ENCODE measurements at regions not wholly inside any gene's neighbourhood (a gene's known extent, or its start where the extent isn't known, plus 50 kb on each side); places are given as distances from the start of the nearest gene placed in this dataset.

DNA sequence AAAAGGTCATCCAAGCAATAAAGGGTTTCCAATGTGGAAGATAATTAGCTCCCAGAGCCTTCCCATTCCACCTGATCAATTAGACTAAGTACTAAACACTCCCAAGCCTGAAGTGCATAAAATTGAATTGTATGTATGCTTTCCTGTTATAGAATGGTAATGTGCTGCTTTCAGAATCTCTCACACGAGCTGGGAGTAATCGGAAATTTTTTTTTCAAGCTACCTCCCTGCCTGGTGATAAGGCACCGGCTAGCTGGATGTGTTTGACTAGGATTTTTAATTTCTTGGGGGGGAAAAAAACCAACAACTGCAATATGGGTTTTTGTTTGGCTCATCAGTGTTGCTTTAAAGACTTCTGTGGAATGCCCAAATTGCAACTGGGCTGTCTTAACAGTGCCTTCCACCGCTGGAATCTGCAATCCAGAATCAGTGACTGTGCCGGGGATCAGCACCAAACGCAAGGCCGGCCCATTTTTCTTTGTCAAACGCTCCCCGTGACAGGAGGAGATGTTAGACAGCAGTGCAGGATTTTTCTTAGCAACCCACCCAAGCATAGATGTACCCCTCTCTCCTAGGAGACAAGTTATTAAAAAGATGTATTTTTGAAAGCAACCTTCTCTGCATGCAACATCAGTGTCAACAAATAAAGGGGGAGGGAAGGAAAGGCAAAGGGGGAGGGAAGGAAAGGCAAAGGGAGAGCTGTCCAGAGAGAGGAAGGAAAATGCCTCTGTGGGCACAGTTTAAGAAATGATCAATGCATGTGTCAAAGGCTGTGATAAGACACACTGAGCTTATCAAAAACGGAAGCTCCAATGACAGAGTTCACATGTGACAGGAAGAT, 387.2 kb downstream of the NPIPA8 start:
- no peak overlapping the region for H3K27ac ChIP-seq (ENCODE audit: low read depth, low read length)
- H3K9ac ChIP-seq (ENCODE audit: low read length), result no peak overlapping the region

DNA sequence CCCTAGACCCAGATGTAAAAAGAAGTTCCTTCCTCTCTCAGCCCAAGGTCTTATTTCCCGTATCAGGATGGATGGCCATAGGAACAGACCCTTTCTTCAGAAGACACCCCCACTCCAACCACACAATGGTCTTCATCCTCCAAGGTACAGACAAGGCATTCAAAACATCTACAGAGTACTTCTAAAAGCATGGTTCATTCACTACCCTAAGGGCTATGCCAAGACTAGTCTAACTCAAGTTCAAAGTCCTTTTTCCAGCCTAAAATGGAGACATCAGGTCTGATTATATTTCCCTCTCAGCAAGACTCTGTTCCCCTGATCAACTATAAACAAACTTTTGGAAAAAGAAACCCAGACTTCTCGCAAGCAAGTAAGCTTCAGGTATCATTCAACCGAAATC, 388.9 kb downstream of the NPIPA8 start:
- H3K4me1 ChIP-seq (ENCODE audit: insufficient read depth, low read length), result no peaks in the 10 kb centered on the region
- no peaks in the 10 kb centered on the region for H3K9me3 ChIP-seq (ENCODE audit: low read length)
- no peak overlapping the region for H3K9ac ChIP-seq (ENCODE audit: low read length)
- H3K36me3 ChIP-seq (ENCODE audit: insufficient read depth, low read length), result no peaks in the 10 kb centered on the region
- H3K27ac ChIP-seq (ENCODE audit: low read depth, low read length), result no peak overlapping the region
- H3K4me3 ChIP-seq (ENCODE audit: low read depth in 1 of 2, low read length in 2 of 2), result no peak overlapping the region
- no peaks in the 10 kb centered on the region for H3K27me3 ChIP-seq (ENCODE audit: control insufficient read depth in 1 of 2, insufficient read depth in 2 of 2, low read length in 2 of 2)

More for the DNA sequence above, 387.2 kb downstream of the NPIPA8 start:
- Histone ChIP-seq H3K27me3 (ENCODE audit: control insufficient read depth in 1 of 2, insufficient read depth in 2 of 2, low read length in 2 of 2) (no peaks in the 10 kb centered on the region), H3K4me3 (ENCODE audit: low read depth in 1 of 2, low read length in 2 of 2) (no peak overlapping the region), H3K9me3 (ENCODE audit: low read length) (no peaks in the 10 kb centered on the region), H3K4me1 (ENCODE audit: insufficient read depth, low read length) (no peaks in the 10 kb centered on the region), H3K36me3 (ENCODE audit: insufficient read depth, low read length) (no peaks in the 10 kb centered on the region)

DNA sequence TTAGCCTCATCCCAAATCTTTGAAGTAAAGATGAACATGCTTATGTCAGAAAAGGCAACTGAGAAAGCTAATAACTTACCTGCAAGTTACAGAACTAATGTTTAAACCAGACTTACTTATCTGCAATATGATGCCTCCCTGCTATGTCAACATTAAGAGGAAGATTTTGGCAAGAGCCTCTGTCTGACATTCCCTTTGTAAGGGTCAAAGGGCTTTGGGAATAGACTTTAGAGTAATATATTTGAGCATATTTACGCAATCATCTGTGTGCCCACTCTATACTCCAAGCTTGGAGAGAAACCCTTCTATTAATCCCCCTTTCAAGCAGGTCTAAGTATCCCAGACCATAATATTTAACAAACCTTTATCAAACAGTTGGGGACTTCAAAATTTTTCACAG, 389.4 kb downstream of the NPIPA8 start:
- no peaks in the 10 kb centered on the region for H3K36me3 ChIP-seq (ENCODE audit: insufficient read depth, low read length)
- no peak overlapping the region for H3K4me3 ChIP-seq (ENCODE audit: low read depth in 1 of 2, low read length in 2 of 2)
- no peaks in the 10 kb centered on the region for H3K27me3 ChIP-seq (ENCODE audit: control insufficient read depth in 1 of 2, insufficient read depth in 2 of 2, low read length in 2 of 2)

DNA sequence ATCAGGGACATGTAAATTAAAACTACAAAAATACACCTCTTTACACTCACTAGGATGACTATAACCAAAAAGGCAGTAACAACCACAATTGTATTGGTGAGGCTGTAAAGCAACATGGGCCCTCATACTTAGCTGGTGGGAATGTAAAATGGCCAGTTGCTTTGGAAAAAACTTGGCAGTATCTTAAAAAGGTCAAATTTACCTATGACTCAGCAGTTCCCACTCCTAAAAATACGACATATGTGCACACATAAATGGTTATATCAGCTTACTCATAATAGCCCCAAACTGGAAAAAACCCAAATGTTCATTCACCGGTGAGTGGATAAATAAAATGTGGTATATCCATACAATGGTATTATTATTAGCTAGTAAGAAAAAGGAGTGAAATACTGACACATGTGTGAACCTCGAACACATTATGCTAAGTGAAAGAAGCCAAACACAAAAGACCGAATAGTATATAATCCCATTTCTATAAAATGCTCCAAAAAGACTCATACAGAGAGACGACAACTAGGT, 391.4 kb downstream of the NPIPA8 start:
- H3K9me3 ChIP-seq (ENCODE audit: low read length), result no peaks in the 10 kb centered on the region
- H3K27me3 ChIP-seq (ENCODE audit: control insufficient read depth in 1 of 2, insufficient read depth in 2 of 2, low read length in 2 of 2), result no peaks in the 10 kb centered on the region
- H3K27ac ChIP-seq (ENCODE audit: low read depth, low read length), result no peak overlapping the region
- H3K4me1 ChIP-seq (ENCODE audit: insufficient read depth, low read length), result no peaks in the 10 kb centered on the region
- H3K4me3 ChIP-seq (ENCODE audit: low read depth in 1 of 2, low read length in 2 of 2), result no peak overlapping the region
- H3K36me3 ChIP-seq (ENCODE audit: insufficient read depth, low read length), result no peaks in the 10 kb centered on the region
- no peak overlapping the region for H3K9ac ChIP-seq (ENCODE audit: low read length)

More for the DNA sequence above, 389.4 kb downstream of the NPIPA8 start:
- H3K27ac ChIP-seq (ENCODE audit: low read depth, low read length), result no peak overlapping the region
- no peaks in the 10 kb centered on the region for H3K4me1 ChIP-seq (ENCODE audit: insufficient read depth, low read length)
- H3K9me3 ChIP-seq (ENCODE audit: low read length), result no peaks in the 10 kb centered on the region
- no peak overlapping the region for H3K9ac ChIP-seq (ENCODE audit: low read length)

DNA sequence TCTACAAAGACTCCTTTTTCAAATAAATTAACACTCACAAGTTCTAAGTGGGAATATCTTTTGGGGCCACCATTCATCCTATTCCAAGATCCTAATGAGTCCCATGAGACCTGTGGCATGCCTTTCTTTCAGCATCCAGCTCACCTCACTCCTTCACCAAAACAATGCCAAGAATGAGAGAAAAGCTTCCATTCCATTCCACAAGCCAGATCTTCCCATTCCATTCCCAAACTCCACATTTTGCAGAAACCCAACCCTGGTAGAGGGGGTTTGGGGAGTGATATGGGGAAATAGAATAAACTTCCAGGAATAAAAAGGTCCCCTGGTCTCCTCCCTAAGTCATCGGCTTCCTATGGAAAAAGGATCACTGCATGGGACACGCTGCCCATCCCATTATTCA, 392.2 kb downstream of the NPIPA8 start:
- H3K4me1 ChIP-seq (ENCODE audit: insufficient read depth, low read length), result no peaks in the 10 kb centered on the region
- H3K4me3 ChIP-seq (ENCODE audit: low read depth in 1 of 2, low read length in 2 of 2), result no peak overlapping the region
- no peaks in the 10 kb centered on the region for H3K27me3 ChIP-seq (ENCODE audit: control insufficient read depth in 1 of 2, insufficient read depth in 2 of 2, low read length in 2 of 2)
- no peaks in the 10 kb centered on the region for H3K9me3 ChIP-seq (ENCODE audit: low read length)
- no peak overlapping the region for H3K27ac ChIP-seq (ENCODE audit: low read depth, low read length)
- no peaks in the 10 kb centered on the region for H3K36me3 ChIP-seq (ENCODE audit: insufficient read depth, low read length)
- H3K9ac ChIP-seq (ENCODE audit: low read length), result no peak overlapping the region

DNA sequence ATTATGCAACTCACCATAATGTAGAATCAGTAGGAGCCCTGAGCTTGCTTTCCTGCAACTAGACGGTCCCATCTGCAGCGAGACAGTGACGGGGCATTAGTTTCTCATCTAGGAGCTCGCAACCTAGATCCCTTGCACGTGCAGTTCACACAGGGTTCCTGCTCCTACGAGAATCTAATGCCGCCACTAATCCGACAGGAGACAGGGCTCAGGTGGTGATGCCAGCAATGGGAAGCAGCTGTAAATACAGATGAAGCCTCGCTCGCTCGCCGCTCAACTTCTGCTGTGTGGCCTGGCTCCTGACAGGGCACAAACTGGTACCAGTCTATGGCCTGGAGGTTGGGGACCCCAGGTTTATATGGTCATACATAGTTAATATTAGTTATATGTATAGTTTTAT, 394.5 kb downstream of the NPIPA8 start:
- Histone ChIP-seq H3K9me3 (ENCODE audit: low read length) (no peaks in the 10 kb centered on the region), H3K27me3 (ENCODE audit: control insufficient read depth in 1 of 2, insufficient read depth in 2 of 2, low read length in 2 of 2) (no peaks in the 10 kb centered on the region), H3K4me1 (ENCODE audit: insufficient read depth, low read length) (no peaks in the 10 kb centered on the region), H3K4me3 (ENCODE audit: low read depth in 1 of 2, low read length in 2 of 2) (no peak overlapping the region), H3K36me3 (ENCODE audit: insufficient read depth, low read length) (no peaks in the 10 kb centered on the region), H3K9ac (ENCODE audit: low read length) (no peak overlapping the region), H3K27ac (ENCODE audit: low read depth, low read length) (no peak overlapping the region)

DNA sequence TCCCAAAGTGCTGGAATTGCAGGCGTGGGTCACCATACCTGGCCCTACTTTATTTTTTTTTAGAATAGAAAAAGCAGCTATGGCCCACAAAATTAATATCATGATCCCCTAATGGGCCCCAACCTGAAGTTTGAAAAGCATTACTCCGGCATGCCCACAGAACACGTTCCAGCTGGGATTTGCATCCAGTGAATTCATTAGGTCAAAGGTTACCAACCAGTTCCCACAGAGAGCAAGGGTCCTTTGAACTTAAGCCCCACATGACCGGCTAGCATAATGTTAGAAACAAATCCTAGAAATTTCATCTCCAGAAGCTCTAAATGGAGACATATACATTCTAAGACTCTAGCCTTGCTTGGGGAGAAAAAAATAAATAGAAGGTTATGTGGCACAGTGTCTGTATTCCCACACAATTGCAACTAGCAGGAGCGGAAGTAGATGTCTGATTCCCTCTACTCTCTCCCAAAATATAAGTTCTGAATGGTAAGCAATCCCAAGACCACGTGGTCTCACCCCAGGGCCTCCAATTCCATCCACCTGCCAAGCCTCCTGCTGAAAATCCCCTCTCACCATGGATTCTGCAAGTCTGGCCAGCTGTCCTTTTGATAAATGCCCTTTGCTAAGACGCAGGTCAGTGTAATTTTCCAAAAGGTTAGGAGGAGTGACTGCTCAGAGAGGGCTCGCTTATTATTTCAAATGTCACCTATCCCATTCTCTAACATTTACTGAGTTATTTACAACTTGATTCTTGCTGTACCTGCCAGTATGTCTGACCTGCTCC, 395.8 kb downstream of the NPIPA8 start:
- no peaks in the 10 kb centered on the region for H3K9me3 ChIP-seq (ENCODE audit: low read length)
- H3K27me3 ChIP-seq (ENCODE audit: control insufficient read depth in 1 of 2, insufficient read depth in 2 of 2, low read length in 2 of 2), result no peaks in the 10 kb centered on the region
- H3K4me3 ChIP-seq (ENCODE audit: low read depth in 1 of 2, low read length in 2 of 2), result no peak overlapping the region
- H3K36me3 ChIP-seq (ENCODE audit: insufficient read depth, low read length), result no peaks in the 10 kb centered on the region
- no peaks in the 10 kb centered on the region for H3K4me1 ChIP-seq (ENCODE audit: insufficient read depth, low read length)
- no peak overlapping the region for H3K9ac ChIP-seq (ENCODE audit: low read length)
- H3K27ac ChIP-seq (ENCODE audit: low read depth, low read length), result no peak overlapping the region

DNA sequence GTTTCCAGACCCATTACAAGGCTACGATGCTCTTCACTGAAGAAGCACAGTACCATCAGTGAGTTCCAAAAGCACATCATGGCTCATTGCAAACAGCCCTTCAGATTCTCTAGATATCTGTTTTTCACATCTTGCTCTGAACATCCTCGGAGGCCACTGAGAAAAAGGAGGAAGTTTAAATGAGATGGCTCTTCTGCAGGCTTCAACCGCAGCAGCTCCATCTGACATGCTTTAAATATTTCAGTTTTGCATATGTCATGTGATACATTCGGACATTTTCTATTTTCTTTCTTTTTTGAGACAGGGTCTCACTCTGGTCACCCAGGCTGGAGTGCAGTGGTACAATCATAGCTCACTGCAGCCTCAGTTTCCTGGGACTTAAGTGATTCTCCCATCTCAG, 396.8 kb downstream of the NPIPA8 start:
- H3K27me3 ChIP-seq (ENCODE audit: control insufficient read depth in 1 of 2, insufficient read depth in 2 of 2, low read length in 2 of 2), result no peaks in the 10 kb centered on the region
- H3K27ac ChIP-seq (ENCODE audit: low read depth, low read length), result no peak overlapping the region
- no peaks in the 10 kb centered on the region for H3K4me1 ChIP-seq (ENCODE audit: insufficient read depth, low read length)
- H3K36me3 ChIP-seq (ENCODE audit: insufficient read depth, low read length), result no peaks in the 10 kb centered on the region
- H3K9ac ChIP-seq (ENCODE audit: low read length), result no peak overlapping the region
- no peak overlapping the region for H3K4me3 ChIP-seq (ENCODE audit: low read depth in 1 of 2, low read length in 2 of 2)
- H3K9me3 ChIP-seq (ENCODE audit: low read length), result no peaks in the 10 kb centered on the region

DNA sequence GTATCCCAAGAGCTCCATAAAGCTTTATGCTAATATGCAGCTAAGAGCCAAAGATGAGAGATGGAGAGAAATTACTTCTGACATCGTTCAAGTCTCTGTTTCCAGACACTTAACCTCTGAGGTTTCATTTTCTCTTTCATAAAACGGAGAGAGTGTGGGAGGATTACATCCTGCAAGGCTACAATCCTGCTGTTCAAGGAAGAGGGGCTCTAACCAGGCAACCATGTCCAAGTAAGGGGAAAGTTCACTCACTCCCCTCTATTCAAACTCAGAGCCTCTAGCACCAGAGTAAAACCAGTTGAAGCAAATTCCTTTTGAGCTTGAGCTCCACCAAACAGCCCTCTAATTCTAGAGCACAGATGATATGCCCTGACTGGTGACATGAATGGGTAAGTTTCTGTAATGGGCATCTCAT, 397.4 kb downstream of the NPIPA8 start:
- no peak overlapping the region for H3K4me3 ChIP-seq (ENCODE audit: low read depth in 1 of 2, low read length in 2 of 2)
- H3K27ac ChIP-seq (ENCODE audit: low read depth, low read length), result no peak overlapping the region
- no peaks in the 10 kb centered on the region for H3K36me3 ChIP-seq (ENCODE audit: insufficient read depth, low read length)
- no peaks in the 10 kb centered on the region for H3K9me3 ChIP-seq (ENCODE audit: low read length)
- no peak overlapping the region for H3K9ac ChIP-seq (ENCODE audit: low read length)
- no peaks in the 10 kb centered on the region for H3K27me3 ChIP-seq (ENCODE audit: control insufficient read depth in 1 of 2, insufficient read depth in 2 of 2, low read length in 2 of 2)
- H3K4me1 ChIP-seq (ENCODE audit: insufficient read depth, low read length), result no peaks in the 10 kb centered on the region

DNA sequence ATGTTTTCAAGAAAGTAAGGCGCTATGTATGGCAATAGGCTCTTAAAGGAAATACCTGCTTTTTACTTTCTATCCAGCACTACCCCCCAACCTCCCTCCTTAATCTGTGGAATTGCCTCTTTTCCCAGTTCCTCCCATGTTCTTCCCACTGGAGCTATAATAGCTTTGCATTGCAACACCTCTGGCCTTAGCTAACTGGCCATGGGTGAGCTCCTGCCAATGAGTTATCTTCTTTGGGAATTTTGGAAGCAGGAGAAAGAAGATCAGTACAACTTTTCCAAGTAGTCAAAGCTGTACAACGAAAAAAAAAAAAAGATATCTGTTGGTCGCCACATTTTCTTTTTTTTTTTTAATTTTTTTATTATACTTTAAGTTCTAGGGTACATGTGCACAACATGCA, 398.0 kb downstream of the NPIPA8 start:
- Histone ChIP-seq H3K4me3 (ENCODE audit: low read depth in 1 of 2, low read length in 2 of 2) (no peak overlapping the region), H3K4me1 (ENCODE audit: insufficient read depth, low read length) (no peaks in the 10 kb centered on the region), H3K27ac (ENCODE audit: low read depth, low read length) (no peak overlapping the region), H3K36me3 (ENCODE audit: insufficient read depth, low read length) (no peaks in the 10 kb centered on the region), H3K27me3 (ENCODE audit: control insufficient read depth in 1 of 2, insufficient read depth in 2 of 2, low read length in 2 of 2) (no peaks in the 10 kb centered on the region), H3K9ac (ENCODE audit: low read length) (no peak overlapping the region), H3K9me3 (ENCODE audit: low read length) (no peaks in the 10 kb centered on the region)

DNA sequence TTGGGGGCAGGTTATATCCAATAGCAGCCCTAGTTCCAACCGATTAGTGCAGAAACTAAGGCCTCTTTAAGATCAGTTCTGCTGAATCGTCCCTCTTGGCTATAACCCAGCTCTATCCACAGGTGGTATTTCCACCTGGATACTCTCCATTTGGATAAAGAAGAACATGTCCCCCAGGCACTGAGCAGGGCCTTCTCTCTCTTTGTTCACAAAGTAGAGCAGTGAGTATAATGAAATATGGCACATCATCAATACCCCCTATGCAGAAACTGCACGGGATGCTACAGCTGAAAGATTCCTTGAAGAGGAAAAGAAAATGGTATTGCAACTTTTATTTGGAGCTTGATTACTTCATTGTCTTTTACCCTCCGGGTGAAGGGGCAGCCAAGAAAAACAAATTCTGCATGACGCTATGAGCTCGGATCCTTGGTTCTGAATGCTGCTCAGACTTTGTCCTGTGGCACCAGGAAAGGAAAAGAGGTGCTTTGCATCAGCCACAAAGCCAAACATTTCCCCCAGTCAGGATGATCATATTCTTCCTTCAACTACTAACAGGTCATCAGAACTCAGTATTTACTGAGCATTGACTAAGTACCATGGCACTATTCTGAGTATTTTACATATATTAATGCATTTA, 399.7 kb downstream of the NPIPA8 start:
- no peak overlapping the region for H3K27ac ChIP-seq (ENCODE audit: low read depth, low read length)
- H3K36me3 ChIP-seq (ENCODE audit: insufficient read depth, low read length), result no peaks in the 10 kb centered on the region
- no peaks in the 10 kb centered on the region for H3K9me3 ChIP-seq (ENCODE audit: low read length)
- H3K4me1 ChIP-seq (ENCODE audit: insufficient read depth, low read length), result no peaks in the 10 kb centered on the region
- no peak overlapping the region for H3K9ac ChIP-seq (ENCODE audit: low read length)
- no peaks in the 10 kb centered on the region for H3K27me3 ChIP-seq (ENCODE audit: control insufficient read depth in 1 of 2, insufficient read depth in 2 of 2, low read length in 2 of 2)
- H3K4me3 ChIP-seq (ENCODE audit: low read depth in 1 of 2, low read length in 2 of 2), result no peak overlapping the region

All from muscle layer of colon (tissue), 2 donors.